Renal cortex interstitium (tissue), 11 donors: ENCODE measurements at regions not wholly inside any gene's neighbourhood (a gene's known extent, or its start where the extent isn't known, plus 50 kb on each side); places are given as distances from the start of the nearest gene placed in this dataset.

Source experiments
- DNase-seq, 11 donors: peaks; one replicate each; pipeline ENCODE4 v3.0.0-alpha.2; 2013; ENCODE audit warnings: low read depth in 9 of 11, low spot score in 4 of 11; ENCODE audit errors: extremely low read depth in 1 of 11

DNA sequence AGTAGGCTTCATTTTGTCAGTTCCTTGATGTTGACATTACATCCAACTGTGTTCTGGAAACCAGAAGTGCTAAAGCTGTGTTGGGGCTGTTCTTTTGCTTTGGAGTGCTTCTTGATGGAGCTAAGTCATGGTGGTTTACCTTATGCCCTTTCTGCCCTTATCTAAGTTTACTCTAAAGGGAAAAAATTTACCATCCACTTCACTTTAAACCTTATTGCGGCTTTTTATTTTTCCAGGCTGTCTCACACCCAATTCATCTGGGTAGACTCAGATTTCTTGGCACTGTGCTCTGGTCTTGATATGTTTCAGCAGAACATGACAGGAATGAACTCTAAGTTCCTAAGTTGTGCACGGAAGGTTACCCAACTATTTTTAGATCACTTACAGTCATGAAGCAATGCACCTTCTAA is 104.7 kb upstream of the TTC29 start:
- no peak for DNase-seq

DNA sequence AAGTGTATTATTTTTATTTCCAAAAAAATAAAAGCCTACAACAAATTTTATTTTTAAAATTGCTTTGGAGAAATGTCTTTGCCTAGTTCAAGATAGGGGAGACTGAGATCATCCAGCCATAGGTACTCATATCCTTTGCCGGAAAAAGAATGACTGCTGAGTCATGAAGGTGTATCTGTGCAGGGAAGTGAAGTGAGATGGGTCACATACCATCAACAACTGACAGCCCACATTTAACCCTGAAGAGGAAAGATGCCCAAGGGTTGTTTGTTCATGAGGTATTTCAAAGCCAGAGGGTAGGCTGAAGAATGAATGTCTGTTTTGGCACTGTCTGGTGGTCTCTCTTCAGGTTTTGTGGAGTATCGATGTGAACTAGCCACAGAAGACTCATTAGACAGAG is 106.7 kb upstream of the TTC29 start:
- no peak for DNase-seq

DNA sequence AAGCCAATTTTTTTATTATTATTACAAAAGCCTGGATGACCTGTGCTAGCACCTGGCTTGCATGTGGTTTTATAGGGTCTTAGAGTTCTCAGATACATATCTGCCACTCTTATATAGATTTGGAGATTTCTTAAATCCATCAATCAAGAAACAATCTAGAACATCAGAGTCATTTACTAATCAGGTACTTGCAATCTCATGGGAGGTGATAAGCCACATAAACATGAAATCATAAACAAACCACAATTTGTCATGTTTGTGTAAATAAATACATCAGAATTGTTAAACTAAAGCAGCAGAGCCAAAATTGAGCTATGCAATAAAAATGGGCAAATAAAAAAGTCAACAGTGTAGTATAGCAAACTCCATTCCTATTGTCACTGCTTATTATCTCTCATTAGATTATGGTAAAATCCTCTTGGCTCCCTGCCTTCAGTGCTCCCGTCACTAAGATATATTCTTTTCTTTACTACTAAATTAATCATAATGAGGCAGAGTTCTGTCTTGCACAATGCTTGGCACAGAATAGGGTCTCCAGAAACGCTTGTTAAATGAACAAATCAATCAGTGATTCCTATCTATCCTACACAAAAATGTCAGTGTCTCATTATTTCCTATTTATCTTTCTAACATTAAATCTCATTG is 108.7 kb upstream of the TTC29 start:
- no peak for DNase-seq

DNA sequence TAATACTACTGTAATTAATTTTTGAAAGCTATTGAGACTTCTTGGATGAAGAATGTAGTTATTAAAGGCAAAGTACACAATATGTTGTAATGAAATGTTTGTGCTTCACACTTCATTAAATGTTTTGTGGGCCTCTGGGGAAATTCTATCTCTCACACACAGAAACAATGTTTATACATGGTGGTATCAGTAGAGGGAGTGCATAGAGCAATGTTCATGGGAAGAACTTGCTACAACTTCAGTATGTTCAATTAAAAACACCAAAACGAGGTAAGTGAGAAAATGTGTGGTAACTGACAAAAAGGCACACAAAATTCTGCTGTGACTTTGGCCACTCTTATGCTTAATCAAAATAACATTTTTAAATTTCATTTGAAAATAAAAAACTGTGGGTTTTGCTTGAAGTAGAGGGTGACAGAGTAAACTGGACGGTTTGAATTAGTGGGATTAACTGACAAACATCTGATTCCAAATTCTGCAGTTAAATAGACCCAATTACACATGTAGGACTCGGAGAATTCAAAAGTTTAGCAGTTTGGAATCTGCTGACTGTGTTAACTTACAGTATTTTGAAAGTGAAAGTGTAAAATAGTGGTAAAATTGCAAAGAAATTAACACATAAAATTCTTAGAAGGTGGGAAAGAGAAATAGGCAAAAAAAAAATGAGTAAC is 111.4 kb upstream of the TTC29 start:
- DNase-seq, result peak in 2 of 11 donors; percentile 25 to 35

DNA sequence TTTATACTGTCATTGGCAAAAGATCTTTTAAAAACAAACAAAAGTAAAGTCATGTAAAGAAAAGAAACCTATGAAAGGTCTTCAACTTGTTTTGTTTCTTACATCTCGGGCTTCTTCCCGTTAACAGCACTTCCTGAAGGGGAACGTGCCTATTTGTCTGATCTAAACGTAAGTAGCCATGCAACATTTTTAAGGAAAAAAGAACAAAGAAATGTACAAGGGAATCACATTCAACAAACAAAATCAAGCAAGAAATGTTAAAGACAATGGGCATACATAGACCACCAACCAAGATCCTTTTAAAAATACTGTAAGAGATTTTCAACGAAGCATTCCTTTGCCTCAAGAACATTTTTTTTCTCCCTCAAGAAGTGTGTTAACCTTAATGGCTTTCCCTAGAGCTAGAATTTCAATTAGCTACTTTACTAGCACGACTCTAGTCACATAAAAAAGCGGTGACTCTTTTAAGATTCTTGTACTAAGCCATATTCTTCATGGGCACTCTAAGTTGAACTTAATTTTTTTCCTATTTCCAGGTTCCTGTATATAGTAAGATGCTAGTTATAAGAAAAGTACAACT is 112.0 kb upstream of the TTC29 start:
- peak in 2 of 11 donors; percentile 53 to 55 for DNase-seq

DNA sequence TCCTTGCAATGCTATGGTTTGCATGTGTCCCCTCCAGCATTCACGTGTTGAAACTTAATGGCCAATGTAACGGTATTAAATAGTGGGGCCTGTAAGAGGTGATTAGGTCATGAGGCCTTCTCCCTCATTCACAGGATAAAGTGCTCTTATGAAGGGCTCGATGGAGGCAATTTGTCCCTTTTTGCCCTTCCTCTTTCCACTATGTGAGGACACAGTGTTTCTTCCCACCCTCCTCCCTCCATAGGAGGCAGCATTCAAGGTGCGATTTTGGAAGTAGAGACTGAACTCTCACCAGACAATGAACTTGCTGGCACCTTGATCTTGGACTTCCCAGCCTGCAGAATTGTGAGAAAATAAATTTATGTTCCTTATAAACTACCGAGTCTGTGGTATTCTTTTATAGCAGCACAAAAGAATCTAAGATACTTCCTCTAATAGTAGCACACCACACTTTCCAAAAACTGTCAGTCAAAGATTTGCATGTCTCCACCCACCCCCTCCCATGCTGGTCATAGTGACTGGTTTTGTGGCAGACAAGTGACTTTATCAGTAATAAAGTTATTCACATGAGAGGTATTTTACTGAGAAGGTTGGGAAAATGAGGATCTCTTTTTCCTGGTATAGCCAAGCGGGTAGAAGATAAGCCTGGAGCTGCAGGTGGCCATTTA is 113.5 kb upstream of the TTC29 start:
- DNase-seq, result no peak

DNA sequence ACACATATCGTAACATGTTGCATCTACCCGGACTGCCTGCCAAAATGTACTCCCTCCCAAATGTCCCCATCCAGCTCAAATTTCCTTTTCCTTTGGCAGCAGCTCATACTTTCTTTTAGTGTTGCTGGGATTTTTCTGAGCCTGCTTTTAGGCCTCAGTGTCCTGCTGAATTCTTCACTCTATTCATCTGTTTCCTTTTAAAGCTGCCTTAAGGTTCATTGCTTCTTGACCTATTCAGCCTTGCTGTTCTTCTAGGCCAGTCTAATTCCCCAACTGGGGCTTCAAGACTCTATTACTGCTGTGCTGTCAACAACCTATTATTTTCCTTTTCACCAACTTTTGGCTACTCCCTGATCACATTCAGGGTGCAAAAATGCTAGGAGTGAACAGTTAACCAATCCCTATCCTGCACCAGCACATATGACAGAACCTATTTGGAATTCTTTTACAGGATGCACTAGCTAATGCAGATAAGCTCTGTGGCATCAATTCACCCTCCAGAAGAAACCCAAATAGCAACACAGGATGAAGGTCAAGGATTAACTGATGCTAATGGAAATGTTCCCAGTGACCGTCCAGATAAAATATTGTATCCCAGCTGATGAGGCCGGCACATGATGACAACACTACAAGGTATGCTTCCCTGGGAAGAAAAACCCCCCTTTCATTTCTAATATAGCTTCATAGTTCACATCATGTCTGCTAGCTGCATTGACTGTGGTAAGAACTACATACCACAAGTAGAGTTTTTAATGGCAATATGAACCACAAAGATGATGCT is 114.7 kb upstream of the TTC29 start:
- no peak for DNase-seq

DNA sequence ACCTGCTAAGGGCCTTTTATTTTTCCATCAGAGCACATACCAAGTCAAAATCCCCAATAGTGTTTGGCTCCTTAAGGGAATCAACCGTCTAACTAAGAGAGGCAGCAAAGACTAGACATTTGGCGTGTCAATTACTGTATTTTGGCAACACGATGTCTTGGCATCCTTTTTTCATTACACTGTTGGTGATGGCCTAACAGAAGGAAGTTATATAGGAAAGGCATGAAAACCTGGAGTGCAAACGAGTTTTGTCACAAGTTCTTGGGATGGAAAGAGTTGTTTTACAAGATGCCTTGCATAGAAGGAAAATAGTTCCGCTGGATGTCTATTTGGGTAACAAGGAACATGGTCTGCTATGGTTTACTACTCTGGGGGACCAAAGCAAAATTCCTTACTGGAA is 119.2 kb upstream of the TTC29 start:
- DNase-seq, result no peak

DNA sequence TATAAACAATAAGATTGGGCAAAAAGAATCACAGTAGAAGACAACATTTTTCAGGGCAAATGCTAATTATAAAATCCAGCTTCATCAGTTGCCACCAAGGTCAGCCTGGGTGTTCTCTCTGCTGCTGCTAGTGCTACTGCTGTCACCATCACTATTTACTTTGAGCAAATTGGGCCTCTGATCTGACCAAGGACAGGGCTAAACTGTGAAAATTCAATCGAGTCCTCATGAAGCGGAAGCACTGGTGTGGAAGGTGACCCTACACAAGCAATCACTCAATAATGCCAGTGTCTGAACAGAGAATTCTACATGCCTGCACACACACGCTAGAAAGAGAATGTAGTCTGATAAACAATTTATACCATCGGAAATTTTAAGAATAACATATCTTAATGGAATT is 122.9 kb upstream of the TTC29 start:
- no peak for DNase-seq

DNA sequence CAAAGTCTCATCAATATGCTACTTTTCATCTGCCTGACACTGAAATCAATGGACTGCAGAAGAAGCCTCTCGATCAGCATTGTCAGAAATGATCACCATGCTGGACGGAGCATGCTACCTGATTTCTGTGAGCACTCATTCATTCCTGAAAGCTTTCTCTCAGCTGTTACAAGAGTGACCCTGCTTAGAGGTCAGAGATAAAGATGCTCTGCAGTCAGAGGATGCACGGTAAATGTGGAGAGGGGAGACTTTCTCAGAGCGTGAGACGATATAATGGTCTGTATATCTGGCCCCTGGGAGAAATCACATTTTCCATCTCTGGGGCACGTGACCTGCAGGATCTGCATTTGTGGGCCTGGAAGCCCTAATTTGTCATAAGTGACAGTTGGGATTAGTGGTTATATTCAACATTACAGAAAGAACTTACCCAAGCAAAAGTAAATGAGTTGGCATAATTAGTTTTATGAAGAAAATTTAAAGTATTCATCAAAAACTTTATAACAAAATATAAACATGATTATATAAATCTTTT is 125.6 kb upstream of the TTC29 start:
- no peak for DNase-seq

DNA sequence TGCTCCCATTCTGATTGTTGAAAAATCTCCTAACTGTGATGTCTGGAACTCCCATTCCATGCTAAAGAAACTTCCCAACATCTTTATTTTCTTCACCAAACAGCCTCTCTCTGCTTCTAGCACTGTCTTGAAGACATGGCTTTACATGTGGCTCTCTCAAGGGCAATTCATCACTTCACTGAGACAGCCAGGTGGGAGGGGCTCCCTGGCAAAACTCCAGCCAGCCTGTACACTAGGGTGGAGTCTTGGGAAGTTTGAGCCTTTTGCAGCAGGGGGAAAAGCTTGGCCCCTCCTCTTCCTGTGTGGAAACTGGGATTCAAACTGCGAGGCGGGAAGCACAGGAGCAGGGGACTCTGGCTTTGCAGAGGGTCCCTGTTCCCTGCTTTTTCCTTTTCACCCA is 130.5 kb upstream of the TTC29 start:
- DNase-seq, result no peak

DNA sequence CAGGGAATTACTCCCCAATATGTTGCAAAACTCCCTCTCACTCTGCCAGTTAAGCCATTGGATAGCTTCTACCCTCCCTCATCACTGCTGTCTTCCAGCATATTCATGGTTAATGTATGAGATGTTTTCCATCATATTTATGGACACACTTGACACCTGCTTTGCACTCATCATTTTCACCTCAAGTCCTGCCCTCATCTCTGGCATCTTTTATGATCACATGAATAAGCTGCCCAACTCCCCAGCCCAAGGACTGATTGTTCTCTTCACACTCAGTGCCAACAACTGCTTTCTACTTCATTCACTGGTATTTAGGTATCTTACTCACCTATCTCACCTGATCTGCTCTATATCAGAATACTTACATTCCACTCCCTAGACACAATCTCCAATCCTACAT is 131.1 kb upstream of the TTC29 start:
- DNase-seq, result no peak

DNA sequence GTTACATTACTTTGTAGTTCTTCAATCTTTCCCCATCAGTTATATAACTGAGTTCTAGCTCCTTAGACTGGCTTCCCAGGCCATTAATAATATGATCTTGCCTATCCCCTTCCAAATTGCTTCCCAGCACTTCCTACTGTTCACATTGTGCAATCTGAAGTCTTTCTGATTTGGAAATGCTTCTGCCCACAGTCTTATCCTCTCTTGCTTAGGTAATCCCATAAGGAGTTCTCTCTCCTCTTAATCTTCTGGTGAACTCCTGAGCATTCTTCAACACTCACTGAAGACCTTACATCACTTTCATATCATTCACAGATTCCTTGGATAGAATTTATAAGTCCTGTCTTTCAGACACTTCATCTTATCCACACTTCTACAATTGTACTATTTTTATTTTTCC is 132.7 kb upstream of the TTC29 start:
- DNase-seq, result no peak

DNA sequence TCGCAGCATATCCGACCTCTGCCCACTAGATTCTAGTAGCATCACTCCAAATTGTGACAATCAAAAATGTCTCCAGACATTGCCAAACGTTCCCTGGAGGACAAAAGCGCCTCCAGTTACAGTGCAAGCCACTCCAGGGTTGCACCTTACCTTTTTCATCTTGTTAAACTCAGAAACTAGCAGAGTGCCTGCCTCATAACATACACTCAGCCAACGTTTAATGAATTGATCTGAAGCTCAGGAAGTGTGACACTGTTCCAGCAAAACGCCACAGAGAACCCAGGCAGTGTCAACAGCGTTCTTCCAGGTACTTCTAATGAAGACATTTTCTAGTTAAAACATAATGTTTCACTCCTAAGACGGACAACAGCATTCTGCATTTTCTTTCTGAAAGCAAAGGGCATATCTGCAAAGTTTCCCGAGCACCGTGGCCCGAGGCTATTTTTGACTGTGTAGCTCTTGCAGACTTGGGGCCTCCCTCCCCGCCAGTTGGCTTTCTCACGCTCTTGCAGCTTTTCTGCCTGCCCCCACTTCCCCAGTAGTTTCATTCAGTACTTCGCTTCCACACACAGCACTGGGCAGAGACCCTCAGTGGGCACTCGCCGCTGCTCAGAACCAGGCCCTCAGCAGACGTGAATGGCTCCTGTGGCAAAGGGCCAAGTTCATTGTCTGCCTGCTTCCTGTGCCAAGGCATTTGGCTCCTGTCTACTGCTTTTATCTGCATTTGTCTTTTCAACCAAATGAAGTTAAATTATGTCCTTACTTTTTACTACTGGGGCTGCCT is 133.4 kb upstream of the TTC29 start:
- DNase-seq, result no peak

DNA sequence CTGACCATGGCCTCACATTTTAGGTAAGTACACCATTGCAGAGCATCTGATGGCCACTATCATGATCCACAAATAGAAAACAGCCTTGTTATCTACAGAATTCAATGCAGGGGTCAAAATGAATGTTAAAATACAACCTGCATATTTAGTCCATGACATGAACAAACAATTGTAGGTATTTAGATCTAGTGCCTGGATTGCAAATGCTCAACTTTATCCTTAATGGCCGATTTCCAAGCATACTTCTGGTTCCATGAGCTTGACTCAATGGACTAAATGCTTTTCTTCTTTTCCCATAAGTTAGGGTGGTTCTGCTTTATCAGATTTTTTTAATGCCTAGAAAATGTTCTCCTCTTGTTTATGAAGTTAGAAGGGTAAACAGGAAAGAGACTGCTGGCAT is 139.2 kb upstream of the TTC29 start:
- no peak for DNase-seq

DNA sequence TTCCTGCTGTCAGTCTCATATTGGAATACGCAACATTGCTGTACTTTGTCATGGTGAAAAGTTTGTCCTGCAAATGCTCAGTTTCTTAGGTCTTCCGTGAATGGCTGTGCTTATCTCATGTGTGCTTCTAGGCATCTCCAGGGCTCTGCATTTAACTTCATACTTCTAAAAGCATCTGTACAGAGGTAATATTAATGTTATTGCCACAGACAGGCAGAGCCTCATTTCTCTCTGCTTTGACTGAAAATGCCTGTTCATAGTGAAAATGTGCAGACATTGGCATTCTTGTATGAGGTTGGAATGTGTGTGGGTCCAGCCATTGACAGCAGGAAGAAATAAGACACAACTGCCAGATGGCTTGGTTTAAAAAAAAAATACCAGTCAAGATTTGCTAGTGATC is 140.1 kb upstream of the TTC29 start:
- DNase-seq, result no peak

DNA sequence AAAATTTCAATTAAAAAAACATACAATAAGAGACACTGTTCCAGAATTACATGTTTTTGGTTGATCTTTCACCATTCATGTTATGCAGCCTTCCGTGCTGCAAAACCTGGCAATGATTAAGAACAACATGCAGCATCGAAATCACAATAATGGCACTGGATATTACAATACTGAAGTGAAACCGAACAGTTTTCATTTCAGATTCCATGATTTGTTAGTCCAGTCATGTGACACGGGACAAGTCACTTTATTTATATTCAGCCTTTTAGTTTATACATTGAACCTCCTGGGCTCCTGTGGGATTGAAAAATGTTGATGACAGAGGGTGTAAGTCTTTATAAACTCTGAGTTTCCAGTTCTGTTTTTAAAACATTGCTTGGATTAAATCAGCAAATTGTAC is 142.5 kb upstream of the TTC29 start:
- DNase-seq, result no peak

DNA sequence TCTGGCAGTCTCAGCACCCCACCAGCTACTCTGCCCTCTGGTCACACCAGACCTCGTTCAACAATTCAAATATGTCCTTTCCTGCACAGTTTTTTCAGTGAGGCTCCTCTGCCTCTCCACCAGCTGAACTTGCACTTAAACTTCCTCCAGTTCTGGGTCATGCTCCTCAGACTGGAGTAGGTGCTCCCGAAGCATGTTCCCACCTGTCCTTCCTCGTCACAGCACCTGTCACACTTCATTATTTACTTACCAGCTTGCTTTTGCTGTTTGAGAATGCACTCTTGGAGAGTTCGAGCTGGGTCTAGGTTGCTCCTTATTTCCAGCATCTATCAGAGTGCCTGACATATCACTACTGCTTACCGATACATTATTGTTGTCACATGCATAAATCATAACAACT is 144.8 kb upstream of the TTC29 start:
- no peak for DNase-seq

DNA sequence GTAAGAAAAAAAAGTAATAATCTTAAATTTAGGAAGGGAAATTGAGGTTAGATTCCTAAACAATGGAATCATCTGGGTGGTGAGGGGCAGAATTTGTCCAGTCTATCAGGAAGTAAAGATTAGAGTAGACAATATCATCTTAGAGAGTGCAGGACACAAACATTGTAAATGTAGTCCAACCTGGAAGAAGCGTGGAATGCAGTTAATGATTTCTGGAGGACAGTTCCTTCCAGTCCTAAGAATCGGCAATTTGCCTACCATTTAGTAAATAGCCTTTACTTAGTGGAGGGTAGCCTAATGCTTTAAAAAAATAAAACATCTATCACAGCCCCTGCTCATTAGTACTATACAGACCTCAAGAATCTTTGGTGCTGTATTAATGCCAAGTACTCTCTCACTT is 147.5 kb upstream of the TTC29 start:
- no peak for DNase-seq
